Embryonic facial prominence (tissue), 1 donor: ENCODE measurements at regions not wholly inside any gene's neighbourhood (a gene's known extent, or its start where the extent isn't known, plus 50 kb on each side); places are given as distances from the start of the nearest gene placed in this dataset.
A peak's percentile ranks its signal among the peaks of the same experiment; 100 is the strongest.

Experiments used
- DNase-seq: peaks from one replicate; pipeline ENCODE4 v3.0.0-alpha.2; 2016; ENCODE audit errors: extremely low spot score

DNA sequence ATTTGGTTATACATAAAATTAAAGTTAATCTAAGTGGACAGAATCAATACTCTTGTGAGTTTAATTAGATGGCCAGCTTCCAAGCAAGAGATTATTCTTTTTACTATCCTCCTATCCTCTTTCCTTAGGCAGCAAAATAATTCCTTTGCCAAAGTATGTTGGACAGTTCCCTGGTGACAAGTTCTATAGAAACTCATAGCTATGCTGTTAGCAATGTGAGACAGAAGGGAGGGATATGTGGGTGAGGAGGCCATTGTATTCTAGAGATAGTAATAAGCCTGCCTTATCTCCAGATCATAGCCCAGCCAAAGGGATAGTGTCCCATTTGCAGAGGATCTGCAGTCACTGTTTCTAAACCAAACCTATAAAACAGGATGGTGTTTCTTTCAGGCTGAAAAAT, 181.6 kb upstream of the HDAC9 start:
- no peak for DNase-seq

DNA sequence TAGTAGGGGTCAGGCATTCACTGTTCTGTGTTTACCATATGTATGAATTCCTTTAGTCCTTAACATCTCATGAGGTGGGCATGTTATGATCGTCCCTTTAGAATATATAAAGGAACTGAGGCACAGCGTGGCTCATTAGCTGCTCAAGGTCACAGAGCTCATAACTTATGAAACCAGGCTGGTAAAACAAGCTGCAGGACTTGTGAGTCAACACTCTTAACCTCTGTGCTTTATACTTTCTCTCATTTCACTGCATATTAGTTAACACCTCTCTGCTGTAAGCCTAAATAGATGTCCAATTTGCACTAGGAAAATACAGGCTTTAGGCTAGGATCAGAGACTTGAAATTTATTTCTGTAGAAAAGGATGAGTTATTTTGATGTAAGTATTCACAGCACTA, 180.3 kb upstream of the HDAC9 start:
- DNase-seq: no peak

DNA sequence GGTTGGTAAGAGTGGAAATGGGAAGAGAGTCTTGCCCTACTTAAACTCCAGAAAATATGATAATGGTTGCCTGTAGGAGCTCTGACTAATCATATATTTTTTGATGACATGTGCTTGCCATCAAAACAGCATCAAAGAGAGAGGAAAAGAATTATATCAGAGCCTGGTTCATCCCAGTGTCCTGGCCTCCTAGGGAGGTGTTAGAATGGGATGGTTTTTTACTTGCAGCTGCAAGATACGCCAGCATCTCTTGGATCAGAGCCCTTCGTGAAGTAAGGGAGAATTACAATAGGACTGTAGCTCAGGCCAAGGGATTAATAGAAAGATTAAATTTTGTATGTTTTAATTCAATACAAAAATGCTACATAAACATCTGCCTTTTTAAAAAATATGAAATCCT, 177.6 kb upstream of the HDAC9 start:
- no peak for DNase-seq

DNA sequence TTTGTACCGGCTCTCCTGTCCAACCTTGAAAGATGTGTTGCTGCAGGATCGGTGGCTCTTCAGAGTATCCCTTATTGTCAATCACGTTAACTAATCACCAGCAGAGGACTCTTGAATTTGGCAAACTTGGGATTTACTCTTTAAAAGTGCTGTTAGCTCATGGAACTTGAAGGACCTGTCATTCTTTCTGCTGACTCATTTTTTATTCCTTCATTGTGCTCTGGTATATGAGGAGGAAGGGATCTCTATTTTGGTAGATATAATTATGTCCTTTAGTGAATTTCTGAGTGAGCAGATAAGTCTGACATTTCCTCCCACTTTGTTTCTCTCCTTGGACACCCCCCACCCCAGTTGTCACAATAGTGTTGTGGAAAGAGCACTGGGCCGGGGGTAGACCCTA, 175.1 kb upstream of the HDAC9 start:
- DNase-seq: no peak

DNA sequence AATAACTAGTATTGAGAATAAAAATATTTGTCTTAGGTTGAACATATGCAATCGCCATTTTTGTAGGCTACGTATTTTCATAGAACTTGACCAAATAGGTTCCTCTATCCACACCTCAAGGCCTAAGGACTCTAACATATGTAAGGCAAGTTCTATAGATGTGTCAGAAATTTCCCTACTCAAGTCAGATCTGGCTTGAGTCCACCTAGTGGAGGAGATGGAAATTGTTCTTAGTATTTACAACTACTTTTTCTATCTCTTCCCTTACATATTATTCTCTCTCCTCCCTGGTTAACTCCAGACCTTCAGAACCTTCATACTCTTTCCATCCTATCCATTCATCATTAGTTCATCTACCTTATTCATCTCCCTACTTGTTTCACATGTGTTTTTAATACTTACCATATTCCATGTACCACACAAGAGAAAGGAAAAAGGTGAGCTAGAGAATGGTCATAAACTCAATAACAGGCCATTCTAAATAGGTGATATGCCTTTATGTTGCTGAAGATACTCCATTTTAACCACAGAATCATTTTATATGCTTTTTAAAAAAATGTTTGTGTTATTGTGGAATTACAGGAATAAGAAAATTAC, 174.5 kb upstream of the HDAC9 start:
- no peak for DNase-seq

DNA sequence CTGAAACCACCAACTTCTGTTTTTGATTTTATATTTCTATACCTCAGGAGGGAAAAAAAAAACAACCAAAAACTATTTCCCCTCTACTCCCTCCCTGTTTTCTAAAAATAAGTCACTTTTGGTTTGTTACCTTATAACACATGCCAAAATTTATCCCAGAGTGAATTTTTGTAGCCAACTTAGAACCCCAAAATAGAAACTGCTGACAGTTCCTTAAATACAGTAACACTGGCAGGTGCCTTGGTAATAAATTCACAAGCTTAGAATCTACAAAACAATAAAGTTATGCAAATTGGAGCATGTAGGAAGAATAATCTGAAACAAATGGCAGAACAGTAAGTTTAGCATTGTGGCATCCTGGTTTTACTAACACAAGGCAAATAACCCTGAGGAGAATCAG, 165.0 kb upstream of the HDAC9 start:
- peak; percentile 36 for DNase-seq

DNA sequence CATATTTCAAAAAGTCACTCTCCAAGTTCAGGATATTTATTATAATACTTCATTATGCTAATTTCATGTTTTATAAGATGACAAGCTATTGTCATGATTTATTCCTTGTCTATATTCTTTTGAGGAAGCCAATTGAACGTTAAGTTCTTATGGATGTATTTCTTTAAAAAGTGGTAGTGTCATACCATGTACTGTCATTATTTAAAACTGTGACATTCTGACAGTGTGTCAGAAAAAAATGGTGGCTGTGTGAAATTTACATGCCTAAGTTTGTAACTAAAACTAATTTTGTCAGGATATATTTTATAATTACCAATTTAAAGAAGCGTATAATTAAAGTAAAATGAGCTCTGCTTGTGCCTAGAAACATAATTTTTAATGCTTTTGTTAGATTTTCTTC, 158.9 kb upstream of the HDAC9 start:
- DNase-seq: no peak

DNA sequence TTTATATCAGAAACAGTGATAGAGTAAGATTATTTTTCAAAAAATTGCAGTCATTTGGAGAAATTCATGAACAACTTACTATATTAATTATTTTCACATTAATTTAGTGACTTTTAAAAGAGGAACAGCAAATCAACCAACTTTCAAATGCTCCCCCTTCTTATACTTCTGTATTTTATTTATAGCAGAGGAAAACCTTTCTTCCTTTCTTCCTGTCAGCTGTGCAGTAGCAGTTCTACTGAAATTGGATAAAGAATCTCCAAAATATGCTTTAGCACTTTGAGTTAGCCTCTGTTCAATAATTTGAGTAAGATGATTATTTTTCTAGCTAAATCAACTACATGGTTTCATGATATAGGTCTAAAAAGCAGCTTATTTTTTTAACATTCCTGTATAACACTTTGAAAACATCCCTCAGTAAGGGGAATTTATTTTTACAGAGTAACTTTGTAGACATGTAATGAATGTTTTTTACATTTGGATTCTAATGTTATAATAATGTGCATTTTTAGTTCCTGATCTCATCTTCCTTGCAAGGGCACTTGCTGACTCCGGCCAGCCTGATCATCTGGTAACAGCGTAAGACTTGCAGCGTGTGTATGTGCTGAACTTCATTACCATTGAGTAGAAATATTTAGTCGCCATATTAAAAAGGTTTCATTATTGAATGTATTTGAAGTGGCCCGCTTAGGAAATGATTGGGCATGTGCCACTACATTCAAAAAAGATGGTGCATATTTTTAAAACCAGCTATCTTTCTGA, 158.3 kb upstream of the HDAC9 start:
- DNase-seq: no peak

DNA sequence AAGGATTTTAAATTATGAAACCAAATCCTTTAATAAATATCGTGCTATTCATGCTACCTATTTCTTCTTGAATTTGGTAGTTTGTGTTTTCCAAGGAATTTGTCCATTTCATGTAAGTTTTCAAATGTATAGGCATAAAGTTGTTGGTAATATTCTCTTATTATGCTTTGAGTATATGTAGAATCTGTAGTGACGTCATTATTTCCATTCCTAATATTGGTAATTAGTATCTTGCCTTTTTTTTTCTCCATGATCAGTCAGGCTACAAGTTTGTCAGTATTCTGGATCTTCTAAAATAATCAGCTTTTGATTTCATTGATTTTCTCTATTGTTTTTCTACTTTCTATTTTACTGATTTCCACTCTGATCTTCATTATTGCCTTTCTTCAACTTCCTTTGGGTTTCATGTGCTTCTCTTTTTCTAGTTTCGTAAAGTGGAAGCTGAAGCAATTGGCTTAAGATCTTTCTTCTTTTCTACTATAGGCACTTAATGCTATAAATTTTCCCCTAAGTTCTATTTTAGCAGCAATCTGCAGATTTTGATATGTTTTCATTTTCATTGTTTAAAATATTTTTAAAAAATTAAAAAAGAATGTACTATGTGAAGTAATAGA, 156.5 kb upstream of the HDAC9 start:
- no peak for DNase-seq

DNA sequence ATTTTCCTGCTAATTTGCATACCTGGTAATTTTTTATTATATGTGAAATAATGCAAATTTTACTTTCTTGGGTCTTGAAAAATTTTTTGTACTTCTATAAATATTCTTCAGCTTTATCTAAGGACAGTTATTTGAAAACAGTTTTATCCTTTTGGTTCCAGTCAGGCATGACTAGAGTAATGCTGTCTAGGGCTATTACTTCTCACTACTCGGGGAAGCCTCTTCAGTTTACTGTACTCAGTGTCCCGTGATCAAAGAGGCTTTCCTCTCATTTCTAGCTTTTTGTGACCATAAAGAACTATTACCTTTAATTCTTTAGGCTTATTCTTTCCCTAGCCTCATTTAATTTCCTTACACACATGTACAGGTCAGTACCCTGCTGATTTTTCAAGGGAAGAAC, 153.8 kb upstream of the HDAC9 start:
- DNase-seq: no peak

DNA sequence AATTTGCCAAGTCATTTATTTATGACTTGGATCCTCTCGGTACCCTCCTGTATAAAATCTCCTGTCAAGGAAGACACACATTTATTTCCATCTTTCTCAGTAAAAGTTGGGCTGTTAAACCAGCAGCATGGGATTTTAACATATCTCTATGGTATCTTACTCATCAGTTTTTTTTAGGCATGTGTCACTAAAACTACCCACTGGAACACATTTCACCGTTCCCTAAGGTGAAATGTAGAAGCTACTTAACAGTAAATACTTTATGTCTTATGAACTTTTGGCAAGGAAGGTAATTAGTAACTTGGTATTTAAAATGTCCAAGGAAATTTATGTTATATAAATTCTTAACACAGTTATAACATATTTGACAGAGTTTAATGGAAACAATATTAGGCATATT, 152.5 kb upstream of the HDAC9 start:
- DNase-seq: no peak

DNA sequence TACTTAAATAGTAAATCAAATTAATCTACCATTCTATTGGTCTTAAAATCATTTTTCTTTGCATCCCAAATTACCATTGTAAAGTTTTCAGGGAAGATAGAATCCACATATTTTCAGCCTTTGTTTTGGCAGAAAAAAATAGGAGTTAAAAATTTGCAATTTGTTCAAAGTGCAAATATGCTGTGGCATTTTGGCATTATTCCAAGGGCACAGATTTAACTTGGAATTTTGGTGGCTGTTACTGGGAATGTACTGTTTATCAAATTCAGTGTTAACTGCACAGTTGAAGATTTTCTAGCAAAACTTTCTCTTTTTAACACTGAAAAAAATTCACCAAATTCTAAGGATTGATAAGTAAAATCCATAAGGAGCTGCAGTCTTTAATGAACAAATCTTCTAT, 151.0 kb upstream of the HDAC9 start:
- DNase-seq: no peak

DNA sequence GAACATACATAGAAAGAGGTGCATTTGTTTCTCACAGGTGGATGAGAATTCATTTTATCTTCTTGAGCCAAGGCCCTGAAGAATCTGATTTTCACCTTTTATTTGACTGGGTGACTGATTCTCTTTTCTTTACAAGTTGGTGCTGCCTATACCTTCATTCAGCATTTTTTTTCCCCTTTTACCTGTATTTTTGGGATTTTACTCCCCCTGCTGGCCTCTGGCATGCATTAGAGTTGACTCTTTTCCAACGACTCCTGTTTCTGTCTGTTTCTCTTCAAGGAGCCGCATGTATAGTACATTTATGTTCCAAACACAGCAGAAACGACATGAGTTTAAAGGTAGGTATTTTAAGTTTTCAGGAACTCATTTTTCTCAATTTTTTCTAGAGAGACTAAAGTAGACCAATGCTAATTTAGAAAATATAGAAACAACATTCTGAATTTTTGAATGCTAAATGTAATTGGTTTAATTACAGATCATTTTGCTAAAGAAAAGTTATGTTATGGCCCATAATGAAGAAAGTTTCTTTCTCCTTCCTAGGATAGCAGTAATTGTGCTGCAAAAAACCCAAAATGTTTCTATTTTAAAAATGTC, 149.8 kb upstream of the HDAC9 start:
- peak; percentile 39 for DNase-seq

DNA sequence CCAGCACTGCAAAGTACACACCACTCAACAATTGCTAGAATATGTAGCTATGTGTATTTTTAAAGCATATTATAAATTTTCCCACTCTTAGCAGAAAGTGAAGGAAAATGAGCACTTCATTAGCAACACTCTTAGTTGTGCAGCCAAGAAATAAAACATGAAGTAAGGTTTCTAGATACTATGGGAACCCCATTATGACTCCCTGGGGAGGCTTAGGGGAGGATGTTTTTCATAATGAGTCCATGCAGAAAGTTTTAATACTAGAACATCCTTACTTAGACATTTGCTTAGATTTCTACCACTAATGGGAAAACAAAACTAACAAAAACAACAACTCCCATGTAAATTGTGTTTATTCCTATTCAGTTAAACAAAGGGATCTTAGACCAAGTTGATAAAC, 148.4 kb upstream of the HDAC9 start:
- DNase-seq: no peak

DNA sequence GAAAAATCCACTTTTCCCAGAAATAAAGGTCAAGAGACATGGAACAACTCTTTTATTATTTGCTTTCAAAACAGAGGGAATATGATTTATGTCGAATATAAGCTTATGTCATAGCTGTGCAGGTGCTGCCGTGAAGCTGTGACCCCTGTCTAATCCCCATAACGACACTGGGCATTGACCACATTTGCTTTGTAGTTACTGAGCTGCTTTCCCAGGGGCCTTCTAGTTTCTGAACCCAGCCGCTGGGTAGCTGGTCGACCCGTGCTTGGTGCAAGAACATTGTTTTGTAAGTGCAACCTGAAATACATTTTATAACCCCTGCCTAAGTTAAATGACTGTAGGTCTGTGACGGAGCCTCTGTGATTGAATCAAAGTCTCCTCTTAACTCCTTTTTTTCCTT, 144.9 kb upstream of the HDAC9 start:
- no peak for DNase-seq

DNA sequence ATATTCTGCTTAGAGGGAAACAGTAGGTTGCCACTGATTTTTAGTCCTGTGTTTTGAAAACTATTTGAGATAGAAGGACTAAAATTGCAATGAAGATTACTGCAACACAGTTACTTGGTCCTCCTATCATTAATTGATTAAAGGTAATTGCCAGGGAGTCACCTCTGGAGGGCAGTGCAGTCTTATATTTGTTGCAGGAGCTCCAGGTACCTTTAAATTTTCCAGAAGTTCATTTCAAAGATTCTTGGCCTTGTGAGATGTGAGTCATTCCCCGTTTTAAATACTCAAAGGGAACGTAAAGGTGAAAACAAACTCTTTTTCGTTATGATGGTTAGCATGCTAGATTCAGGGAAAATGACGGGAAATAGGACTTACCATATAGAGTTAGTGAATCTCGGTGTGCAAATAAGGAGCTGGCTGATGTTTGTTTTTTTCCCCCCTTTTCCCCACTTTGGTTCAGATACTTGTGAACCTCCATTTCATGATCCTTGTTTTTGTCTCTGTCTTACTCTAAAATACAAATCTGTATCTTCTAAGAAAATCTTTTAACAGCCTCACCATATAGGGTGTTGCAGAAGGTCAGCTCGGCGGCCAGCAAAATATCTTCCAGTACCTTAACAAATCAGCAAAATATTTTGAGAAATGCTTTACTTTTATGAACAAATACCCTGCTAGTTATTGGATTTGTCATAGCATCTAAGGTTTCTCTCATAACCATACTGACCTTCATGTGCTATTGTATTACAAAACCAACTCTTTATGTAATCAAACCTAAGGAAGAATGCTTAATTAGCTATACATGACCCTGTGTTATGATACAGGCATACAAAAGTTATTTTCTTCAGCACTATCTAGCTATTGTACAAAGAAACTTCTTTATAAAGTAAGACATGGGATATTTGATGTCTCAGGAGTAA, 143.0 kb upstream of the HDAC9 start:
- DNase-seq: peak; percentile 68

DNA sequence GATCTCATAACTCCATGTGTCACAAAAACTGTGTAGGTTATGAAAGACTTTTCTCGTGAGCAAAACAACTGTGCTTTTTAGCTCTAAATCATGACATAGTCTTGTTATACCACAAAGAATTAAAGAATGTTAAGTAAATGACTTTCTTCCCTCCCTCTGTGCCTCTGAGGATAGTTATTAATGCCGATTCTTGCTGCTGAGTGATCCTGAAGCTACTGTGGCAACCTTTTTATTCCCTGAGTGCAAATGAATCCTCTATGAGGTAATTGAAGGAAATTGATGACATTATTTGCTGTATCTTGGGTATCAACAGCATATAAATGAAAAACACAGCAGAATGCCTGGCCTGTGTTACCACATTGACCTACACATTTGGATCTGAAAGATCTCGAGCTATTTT, 142.2 kb upstream of the HDAC9 start:
- no peak for DNase-seq

DNA sequence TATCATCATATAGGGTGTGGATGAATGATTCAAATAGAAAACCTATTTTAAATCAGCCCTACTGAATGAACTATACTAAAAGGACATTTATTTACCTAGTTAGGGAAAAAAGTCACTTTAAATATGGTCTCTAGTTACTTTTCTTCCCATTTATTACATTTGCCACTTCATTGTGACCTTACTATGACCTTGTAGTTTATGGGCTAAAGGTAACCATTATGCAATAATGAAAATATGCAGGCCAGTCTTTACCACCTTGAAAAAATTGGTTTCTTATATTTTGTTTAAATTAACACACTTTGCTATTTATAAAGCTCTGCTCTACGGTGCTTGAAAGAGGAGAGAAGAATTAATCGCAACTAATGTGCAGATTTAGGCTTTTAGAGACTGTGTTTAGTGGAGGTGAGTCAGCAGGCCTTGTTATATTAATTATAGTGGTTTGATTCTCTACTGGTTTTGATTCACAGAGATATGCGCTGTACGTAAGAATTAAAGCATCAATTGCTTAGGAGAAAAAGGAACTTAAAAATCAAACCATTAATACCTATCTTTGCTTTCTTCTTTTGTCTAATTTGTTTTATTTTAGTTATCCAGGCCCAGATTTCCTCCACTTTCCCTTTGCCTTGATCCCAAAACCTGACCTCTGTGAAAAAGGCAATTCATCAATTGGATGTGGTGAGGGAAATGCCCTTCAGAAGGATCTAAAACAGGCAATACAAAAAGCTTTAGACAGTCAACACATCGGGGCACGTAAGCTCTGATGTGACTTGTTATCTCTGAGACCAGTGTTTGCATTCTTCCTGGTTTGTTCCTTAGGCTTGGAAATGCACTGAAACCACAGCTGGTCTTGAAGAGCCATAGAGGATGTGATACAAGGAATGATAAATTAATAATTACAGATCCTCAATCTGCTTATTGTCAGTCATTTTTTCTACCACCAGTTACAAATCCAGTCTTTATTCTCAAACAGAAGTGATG, 141.2 kb upstream of the HDAC9 start:
- no peak for DNase-seq

DNA sequence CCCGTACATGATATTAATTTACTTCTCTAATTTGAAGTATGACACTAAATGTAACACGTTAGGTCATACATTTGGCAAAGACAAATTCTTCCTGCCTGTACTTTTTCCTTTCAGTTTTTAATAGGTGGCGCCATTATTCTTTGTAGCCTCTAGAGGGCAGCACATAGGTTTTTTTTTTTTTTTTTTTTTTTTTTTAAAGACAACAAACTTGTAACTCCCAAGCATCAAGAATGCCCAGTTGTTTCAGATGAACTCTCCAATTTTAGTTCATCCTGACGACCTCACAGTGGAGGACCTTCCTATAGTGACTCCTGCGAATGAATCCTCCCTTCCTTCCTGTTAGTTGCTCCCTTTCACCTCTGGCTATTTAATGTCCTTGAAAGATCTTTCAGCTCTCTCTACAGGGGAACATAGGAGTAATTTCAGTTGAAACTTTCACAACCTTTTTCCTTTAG, 139.3 kb upstream of the HDAC9 start:
- DNase-seq: no peak

DNA sequence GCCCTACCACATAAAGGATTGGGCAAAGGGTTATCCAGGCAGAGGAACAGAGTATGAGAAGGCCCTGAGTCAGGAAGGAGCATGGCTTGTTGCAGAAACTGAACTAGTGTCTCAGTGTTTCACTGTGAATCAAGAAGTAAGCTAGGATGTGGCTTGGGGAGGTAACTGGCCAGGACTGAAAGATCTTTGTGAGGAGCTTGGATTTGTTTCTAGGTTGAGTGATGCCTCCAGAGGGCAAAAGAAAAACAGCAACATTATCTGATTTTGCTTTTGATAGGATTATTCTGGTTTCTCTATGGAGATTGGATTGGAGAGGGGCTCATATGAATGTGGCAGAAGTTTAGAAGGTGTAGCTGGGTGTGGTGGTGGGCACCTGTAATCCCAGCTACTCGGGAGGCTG, 137.9 kb upstream of the HDAC9 start:
- no peak for DNase-seq

DNA sequence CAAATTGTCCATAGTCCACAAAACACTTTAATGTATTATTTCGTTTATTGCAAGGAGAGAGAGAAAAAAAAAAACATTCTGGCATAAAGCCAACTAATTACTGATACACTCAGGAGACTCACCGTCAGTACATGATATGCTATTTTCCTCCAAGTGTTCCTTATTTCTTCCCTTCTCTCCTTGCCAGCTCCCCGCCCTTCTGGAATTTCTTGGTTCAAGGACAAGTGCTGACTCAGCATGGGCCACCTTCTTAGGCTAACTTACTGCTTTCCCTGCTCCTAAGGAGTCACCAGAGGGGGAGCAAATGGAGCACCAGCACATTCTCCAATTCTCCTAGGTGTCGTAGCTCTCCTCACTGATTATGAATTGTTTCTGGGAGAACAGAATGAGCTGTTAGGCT, 133.8 kb upstream of the HDAC9 start:
- DNase-seq: no peak
